T-helper 2 cell treated with Interferon-gamma antibody and Interleukin-4, amounts not matched to agents 5 μg/mL and 100 μg/mL, for 36 hours (primary cell): ENCODE measurements at regions not wholly inside any gene's neighbourhood (a gene's known extent, or its start where the extent isn't known, plus 50 kb on each side); places are given as distances from the start of the nearest gene placed in this dataset.
A peak's percentile ranks its signal among the peaks of the same experiment; 100 is the strongest.
"Not testable (repeated sequence)": the region's sequence is repeated elsewhere in the genome, so short reads cannot be mapped to it uniquely, and the experiment has no call there.

Experiments used
- DNase-seq: peaks from one replicate; pipeline ENCODE4 v3.0.0; 2021; ENCODE audit warnings: low spot score
- H3K27ac Mint-ChIP-seq: one replicate; pipeline ENCODE4 v1.8.0; 2021; ENCODE audit warnings: mild to moderate bottlenecking, mixed read lengths
- H3K27me3 Mint-ChIP-seq: one replicate; pipeline ENCODE4 v1.8.0; 2021; ENCODE audit warnings: low read depth, mixed read lengths
- H3K36me3 Mint-ChIP-seq: one replicate; pipeline ENCODE4 v1.8.0; 2021; ENCODE audit warnings: low read depth, mixed read lengths
- H3K4me1 Mint-ChIP-seq: one replicate; pipeline ENCODE4 v1.8.0; 2021; ENCODE audit warnings: low read depth, mixed read lengths
- H3K4me3 Mint-ChIP-seq: one replicate; pipeline ENCODE4 v1.8.0; 2022; ENCODE audit warnings: mild to moderate bottlenecking, moderate library complexity, mixed read lengths
- H3K9me3 Mint-ChIP-seq: one replicate; pipeline ENCODE4 v1.8.0; 2021; ENCODE audit warnings: mixed read lengths

GRCh38 chr17:64736804-64737492, 74.8 kb upstream of the SMURF2 start:
- no peak overlapping the region for H3K27ac Mint-ChIP-seq
- no peak overlapping the region for H3K4me3 Mint-ChIP-seq
- H3K36me3 Mint-ChIP-seq, result no peaks in the 10 kb centered on the region
- peaks cover 14% of the 10 kb centered on the region for H3K4me1 Mint-ChIP-seq
- peak; percentile 22 for DNase-seq
- no peaks in the 10 kb centered on the region for H3K27me3 Mint-ChIP-seq
- H3K9me3 Mint-ChIP-seq, result no peaks in the 10 kb centered on the region

GRCh38 chr17:64732336-64733006, 70.4 kb upstream of the SMURF2 start:
- no peak for DNase-seq
- H3K9me3 Mint-ChIP-seq, result no peaks in the 10 kb centered on the region
- no peak overlapping the region for H3K27ac Mint-ChIP-seq
- H3K4me3 Mint-ChIP-seq, result no peak overlapping the region
- H3K36me3 Mint-ChIP-seq, result no peaks in the 10 kb centered on the region
- peaks cover 7% of the 10 kb centered on the region for H3K4me1 Mint-ChIP-seq
- no peaks in the 10 kb centered on the region for H3K27me3 Mint-ChIP-seq

GRCh38 chr17:64730023-64730422, 67.9 kb upstream of the SMURF2 start:
- not testable (repeated sequence) for H3K4me3 Mint-ChIP-seq, H3K4me1 Mint-ChIP-seq, H3K27me3 Mint-ChIP-seq, H3K27ac Mint-ChIP-seq, H3K9me3 Mint-ChIP-seq, H3K36me3 Mint-ChIP-seq, DNase-seq

- H3K4me3 Mint-ChIP-seq, result no peak overlapping the region
- H3K27ac Mint-ChIP-seq, result no peak overlapping the region
- no peaks in the 10 kb centered on the region for H3K27me3 Mint-ChIP-seq
- H3K9me3 Mint-ChIP-seq, result no peaks in the 10 kb centered on the region
- peaks cover 2% of the 10 kb centered on the region for H3K4me1 Mint-ChIP-seq
- no peaks in the 10 kb centered on the region for H3K36me3 Mint-ChIP-seq
- DNase-seq, result no peak
Observed at GRCh38 chr17:64729201-64729600, 67.1 kb upstream of the SMURF2 start.

- Mint-ChIP-seq H3K4me1 (peaks cover 2% of the 10 kb centered on the region), H3K27ac (no peak overlapping the region), H3K9me3 (no peaks in the 10 kb centered on the region), H3K36me3 (no peaks in the 10 kb centered on the region), H3K4me3 (no peak overlapping the region), H3K27me3 (no peaks in the 10 kb centered on the region)
- DNase-seq, result no peak
Observed at GRCh38 chr17:64728041-64728695, 66.1 kb upstream of the SMURF2 start.

- H3K27me3 Mint-ChIP-seq, H3K27ac Mint-ChIP-seq, DNase-seq, H3K4me3 Mint-ChIP-seq, H3K4me1 Mint-ChIP-seq, H3K9me3 Mint-ChIP-seq, H3K36me3 Mint-ChIP-seq: not testable (repeated sequence)
Observed at GRCh38 chr17:64726025-64726424, 63.9 kb upstream of the SMURF2 start.

GRCh38 chr17:64724246-64724645, 62.1 kb upstream of the SMURF2 start:
- not testable (repeated sequence) for H3K4me3 Mint-ChIP-seq, DNase-seq, H3K4me1 Mint-ChIP-seq, H3K27ac Mint-ChIP-seq, H3K36me3 Mint-ChIP-seq, H3K9me3 Mint-ChIP-seq, H3K27me3 Mint-ChIP-seq

GRCh38 chr17:64723781-64724180, 61.7 kb upstream of the SMURF2 start:
- no peak for DNase-seq
- Mint-ChIP-seq H3K9me3 (no peaks in the 10 kb centered on the region), H3K27me3 (no peaks in the 10 kb centered on the region), H3K27ac (no peak overlapping the region), H3K36me3 (no peaks in the 10 kb centered on the region), H3K4me1 (no peaks in the 10 kb centered on the region), H3K4me3 (no peak overlapping the region)

- not testable (repeated sequence) for H3K27me3 Mint-ChIP-seq, H3K4me1 Mint-ChIP-seq, DNase-seq, H3K27ac Mint-ChIP-seq, H3K4me3 Mint-ChIP-seq, H3K36me3 Mint-ChIP-seq, H3K9me3 Mint-ChIP-seq
Observed at GRCh38 chr17:64721556-64721955, 59.4 kb upstream of the SMURF2 start.

- DNase-seq, result not testable (repeated sequence)
Observed at GRCh38 chr17:64720253-64720652, 58.1 kb upstream of the SMURF2 start.

GRCh38 chr17:64719517-64719916, 57.4 kb upstream of the SMURF2 start:
- not testable (repeated sequence) for DNase-seq, H3K4me3 Mint-ChIP-seq, H3K36me3 Mint-ChIP-seq, H3K4me1 Mint-ChIP-seq, H3K9me3 Mint-ChIP-seq, H3K27me3 Mint-ChIP-seq, H3K27ac Mint-ChIP-seq

More at GRCh38 chr17:64720253-64720652, 58.1 kb upstream of the SMURF2 start:
- H3K9me3 Mint-ChIP-seq, H3K27me3 Mint-ChIP-seq, H3K36me3 Mint-ChIP-seq, H3K27ac Mint-ChIP-seq, H3K4me3 Mint-ChIP-seq, H3K4me1 Mint-ChIP-seq: not testable (repeated sequence)

- H3K4me3 Mint-ChIP-seq, H3K36me3 Mint-ChIP-seq, H3K9me3 Mint-ChIP-seq, DNase-seq, H3K27ac Mint-ChIP-seq, H3K27me3 Mint-ChIP-seq: not testable (repeated sequence)
- H3K4me1 Mint-ChIP-seq, result peaks cover 12% of the 10 kb centered on the region
Observed at GRCh38 chr17:64718816-64719215, 56.7 kb upstream of the SMURF2 start.

GRCh38 chr17:64718058-64718457, 56.0 kb upstream of the SMURF2 start:
- Mint-ChIP-seq H3K36me3 (no peaks in the 10 kb centered on the region), H3K9me3 (no peaks in the 10 kb centered on the region), H3K4me3 (no peak overlapping the region), H3K27ac (no peak overlapping the region), H3K4me1 (peaks cover 19% of the 10 kb centered on the region), H3K27me3 (no peaks in the 10 kb centered on the region)
- no peak for DNase-seq

- not testable (repeated sequence) for H3K27ac Mint-ChIP-seq, H3K36me3 Mint-ChIP-seq, H3K4me3 Mint-ChIP-seq, H3K9me3 Mint-ChIP-seq, H3K27me3 Mint-ChIP-seq, DNase-seq
- peaks cover 32% of the 10 kb centered on the region for H3K4me1 Mint-ChIP-seq
Observed at GRCh38 chr17:64716496-64716895, 54.4 kb upstream of the SMURF2 start.
